GM23338 (cell line): ENCODE measurements at regions not wholly inside any gene's neighbourhood (a gene's known extent, or its start where the extent isn't known, plus 50 kb on each side); places are given as distances from the start of the nearest gene placed in this dataset.

Experiments used
- ATAC-seq: fragments of 200-7000 bp; cut with Tn5 transposase; 3 replicates; pipeline ENCODE4 v1.9.1; 2020
- DNase-seq: peaks from one replicate; pipeline ENCODE4 v3.0.0-alpha.2; 2015; ENCODE audit warnings: low spot score
- H2AFZ ChIP-seq: fragments of 200-600 bp; sonication (generic); 2 replicates; pipeline ENCODE4 v1.8.0; 2016; ENCODE audit warnings: antibody characterized with exemption, mild to moderate bottlenecking, moderate library complexity
- H3F3A ChIP-seq: fragments of 200-600 bp; sonication (generic); replicated peaks from 2 replicates; pipeline ENCODE4 v1.8.0; 2017; ENCODE audit warnings: antibody characterized with exemption, mixed run types, low read depth
- H3K27ac ChIP-seq: fragments of 200-600 bp; sonication (generic); 2 replicates; pipeline ENCODE4 v1.6.1; 2016; ENCODE audit warnings: low read depth
- H3K27me3 ChIP-seq: fragments of 200-600 bp; sonication (generic); 2 replicates; pipeline ENCODE4 v1.8.0; 2016; ENCODE audit warnings: mild to moderate bottlenecking, mixed run types, moderate library complexity; ENCODE audit not compliant: insufficient read depth
- H3K36me3 ChIP-seq: fragments of 200-600 bp; sonication (generic); 2 replicates; pipeline ENCODE4 v1.8.0; 2016; ENCODE audit warnings: mild to moderate bottlenecking; ENCODE audit not compliant: insufficient read depth
- H3K4me1 ChIP-seq: fragments of 200-600 bp; sonication (generic); 2 replicates; pipeline ENCODE4 v1.8.0; 2016; ENCODE audit warnings: mild to moderate bottlenecking, moderate library complexity; ENCODE audit not compliant: insufficient read depth
- H3K4me2 ChIP-seq: fragments of 200-600 bp; sonication (generic); 2 replicates; pipeline ENCODE4 v1.7.1; 2017; ENCODE audit warnings: mixed run types
- H3K4me3 ChIP-seq: fragments of 200-600 bp; sonication (generic); 2 replicates; pipeline ENCODE4 v1.6.1; 2016; ENCODE audit warnings: mixed run types
- H3K79me2 ChIP-seq: fragments of 200-600 bp; sonication (generic); replicated peaks from 2 replicates; pipeline ENCODE4 v1.8.0; 2017; ENCODE audit warnings: mild to moderate bottlenecking; ENCODE audit not compliant: insufficient read depth
- H3K9me2 ChIP-seq: fragments of 200-600 bp; sonication (generic); 2 replicates; pipeline ENCODE4 v1.8.0; 2017; ENCODE audit not compliant: insufficient read depth
- H4K20me1 ChIP-seq: fragments of 200-600 bp; sonication (generic); replicated peaks from 2 replicates; pipeline ENCODE4 v1.8.0; 2017; ENCODE audit warnings: mild to moderate bottlenecking; ENCODE audit not compliant: insufficient read depth
- H3K27ac Mint-ChIP-seq: 2 replicates; pipeline ENCODE4 v1.8.0; 2020; ENCODE audit warnings: inconsistent platforms, mild to moderate bottlenecking, moderate library complexity, mixed read lengths
- H3K27me3 Mint-ChIP-seq: 3 replicates; pipeline ENCODE4 v1.8.0; 2022; ENCODE audit warnings: low read depth, mild to moderate bottlenecking, moderate library complexity, mixed read lengths, inconsistent platforms; ENCODE audit not compliant: insufficient read depth, poor library complexity
- H3K36me3 Mint-ChIP-seq: 3 replicates; pipeline ENCODE4 v1.8.0; 2021; ENCODE audit warnings: low read depth, mild to moderate bottlenecking, inconsistent platforms, moderate library complexity, mixed read lengths
- H3K4me1 Mint-ChIP-seq: 3 replicates; pipeline ENCODE4 v1.8.0; 2020; ENCODE audit warnings: mild to moderate bottlenecking, inconsistent platforms, mixed read lengths
- H3K4me3 Mint-ChIP-seq: 3 replicates; pipeline ENCODE4 v1.8.0; 2021; ENCODE audit warnings: moderate library complexity, mild to moderate bottlenecking, inconsistent platforms, mixed read lengths
- H3K9me3 Mint-ChIP-seq: 3 replicates; pipeline ENCODE4 v1.8.0; 2020; ENCODE audit warnings: moderate library complexity, mild to moderate bottlenecking, inconsistent platforms, mixed read lengths
- CREB1 ChIP-seq: fragments of 250-450 bp; sonication (Bioruptor Pico); IDR thresholded peaks from 2 replicates; pipeline ENCODE4 v1.5.0; 2020; ENCODE audit warnings: low read depth, mild to moderate bottlenecking, moderate library complexity
- EZH2 ChIP-seq: fragments of 200-600 bp; sonication (generic); IDR thresholded peaks from one replicate; pipeline ENCODE4 v1.8.0; 2017; ENCODE audit warnings: antibody characterized with exemption, mild to moderate bottlenecking, low read depth; ENCODE audit not compliant: unreplicated experiment
- EZH2phosphoT487 ChIP-seq: fragments of 200-600 bp; sonication (generic); IDR thresholded peaks from one replicate; pipeline ENCODE4 v1.8.1; 2018; ENCODE audit warnings: antibody characterized with exemption; ENCODE audit not compliant: unreplicated experiment
- JUNB ChIP-seq: IDR thresholded peaks from one replicate; pipeline ENCODE4 v1.6.1; 2016; ENCODE audit warnings: antibody characterized with exemption; ENCODE audit not compliant: unreplicated experiment
- NANOG ChIP-seq: IDR thresholded peaks from 2 replicates; pipeline ENCODE4 v1.6.1; 2016; ENCODE audit warnings: antibody characterized with exemption, borderline replicate concordance
- ZNF114 ChIP-seq: fragments of 250-450 bp; sonication (Bioruptor Pico); IDR thresholded peaks from 2 replicates; pipeline ENCODE4 v1.5.0; 2020; ENCODE audit warnings: mild to moderate bottlenecking, moderate library complexity
- ZNF331 ChIP-seq: fragments of 250-450 bp; sonication (Bioruptor Pico); IDR thresholded peaks from 2 replicates; pipeline ENCODE4 v1.5.0; 2020; ENCODE audit warnings: low read depth, mild to moderate bottlenecking, moderate library complexity
- TF ChIP-seq, protein P1 (sequence below): IDR thresholded peaks from 2 replicates; pipeline ENCODE4 v1.6.1; 2016; ENCODE audit warnings: antibody characterized with exemption
- TF ChIP-seq, protein P2 (sequence below): IDR thresholded peaks from one replicate; pipeline ENCODE4 v1.6.1; 2018; ENCODE audit warnings: antibody characterized with exemption; ENCODE audit not compliant: unreplicated experiment
- TF ChIP-seq, protein P3 (sequence below): fragments of 250-450 bp; sonication (Bioruptor Pico); IDR thresholded peaks from 2 replicates; pipeline ENCODE4 v1.5.0; 2020; ENCODE audit warnings: mild to moderate bottlenecking, moderate library complexity

DNA sequence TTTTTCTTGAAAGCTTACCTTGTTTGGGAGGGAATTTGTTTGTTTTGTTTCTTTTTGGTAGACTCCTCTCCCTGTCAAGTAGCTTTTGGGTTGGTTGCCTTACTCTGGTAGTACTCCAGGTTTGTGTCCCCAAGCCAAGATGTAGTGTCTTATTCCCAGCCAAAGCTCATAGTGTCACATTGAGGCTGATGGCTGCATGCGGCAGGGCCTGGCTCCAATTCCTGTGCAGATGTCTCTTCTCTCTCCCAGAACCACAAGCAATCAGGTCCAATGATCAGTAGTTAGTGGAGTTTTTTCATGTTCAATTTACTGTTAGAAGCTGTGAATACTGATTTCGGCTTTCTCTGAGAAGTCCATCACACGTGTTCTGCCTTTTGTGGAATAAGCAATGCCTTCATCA, 221.1 kb upstream of the THBS1 start:
- Histone ChIP-seq H4K20me1 (no peaks in the 10 kb centered on the region), H3F3A (no peaks in the 10 kb centered on the region), H3K4me1 (0 out of 2 replicates have a peak, but pooled peaks cover 2% of the 10 kb centered on the region), H3K27ac (no peak overlapping the region), H3K79me2 (no peaks in the 10 kb centered on the region), H3K9me2 (peaks cover 2% of the 10 kb centered on the region; the same call in 1 of the 2 replicates), H3K4me3 (no peak overlapping the region), H3K4me2 (no peak overlapping the region), H3K36me3 (no peaks in the 10 kb centered on the region), H3K27me3 (no peaks in the 10 kb centered on the region), H2AFZ (no peak overlapping the region)
- Mint-ChIP-seq H3K4me1 (no peaks in the 10 kb centered on the region; the same call in 2 of the 3 replicates), H3K27me3 (no peaks in the 10 kb centered on the region), H3K27ac (no peak overlapping the region), H3K4me3 (no peak overlapping the region), H3K9me3 (no peaks in the 10 kb centered on the region), H3K36me3 (no peaks in the 10 kb centered on the region)
- ATAC-seq (no peak), DNase-seq (no peak)
- TF ChIP-seq, protein P1, sequence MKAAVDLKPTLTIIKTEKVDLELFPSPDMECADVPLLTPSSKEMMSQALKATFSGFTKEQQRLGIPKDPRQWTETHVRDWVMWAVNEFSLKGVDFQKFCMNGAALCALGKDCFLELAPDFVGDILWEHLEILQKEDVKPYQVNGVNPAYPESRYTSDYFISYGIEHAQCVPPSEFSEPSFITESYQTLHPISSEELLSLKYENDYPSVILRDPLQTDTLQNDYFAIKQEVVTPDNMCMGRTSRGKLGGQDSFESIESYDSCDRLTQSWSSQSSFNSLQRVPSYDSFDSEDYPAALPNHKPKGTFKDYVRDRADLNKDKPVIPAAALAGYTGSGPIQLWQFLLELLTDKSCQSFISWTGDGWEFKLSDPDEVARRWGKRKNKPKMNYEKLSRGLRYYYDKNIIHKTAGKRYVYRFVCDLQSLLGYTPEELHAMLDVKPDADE: no peak
- TF ChIP-seq ZNF114 (CRISPR knock-in tag): no peak
- no peak for TF ChIP-seq EZH2phosphoT487
- TF ChIP-seq EZH2: no peak
- TF ChIP-seq, protein P2, sequence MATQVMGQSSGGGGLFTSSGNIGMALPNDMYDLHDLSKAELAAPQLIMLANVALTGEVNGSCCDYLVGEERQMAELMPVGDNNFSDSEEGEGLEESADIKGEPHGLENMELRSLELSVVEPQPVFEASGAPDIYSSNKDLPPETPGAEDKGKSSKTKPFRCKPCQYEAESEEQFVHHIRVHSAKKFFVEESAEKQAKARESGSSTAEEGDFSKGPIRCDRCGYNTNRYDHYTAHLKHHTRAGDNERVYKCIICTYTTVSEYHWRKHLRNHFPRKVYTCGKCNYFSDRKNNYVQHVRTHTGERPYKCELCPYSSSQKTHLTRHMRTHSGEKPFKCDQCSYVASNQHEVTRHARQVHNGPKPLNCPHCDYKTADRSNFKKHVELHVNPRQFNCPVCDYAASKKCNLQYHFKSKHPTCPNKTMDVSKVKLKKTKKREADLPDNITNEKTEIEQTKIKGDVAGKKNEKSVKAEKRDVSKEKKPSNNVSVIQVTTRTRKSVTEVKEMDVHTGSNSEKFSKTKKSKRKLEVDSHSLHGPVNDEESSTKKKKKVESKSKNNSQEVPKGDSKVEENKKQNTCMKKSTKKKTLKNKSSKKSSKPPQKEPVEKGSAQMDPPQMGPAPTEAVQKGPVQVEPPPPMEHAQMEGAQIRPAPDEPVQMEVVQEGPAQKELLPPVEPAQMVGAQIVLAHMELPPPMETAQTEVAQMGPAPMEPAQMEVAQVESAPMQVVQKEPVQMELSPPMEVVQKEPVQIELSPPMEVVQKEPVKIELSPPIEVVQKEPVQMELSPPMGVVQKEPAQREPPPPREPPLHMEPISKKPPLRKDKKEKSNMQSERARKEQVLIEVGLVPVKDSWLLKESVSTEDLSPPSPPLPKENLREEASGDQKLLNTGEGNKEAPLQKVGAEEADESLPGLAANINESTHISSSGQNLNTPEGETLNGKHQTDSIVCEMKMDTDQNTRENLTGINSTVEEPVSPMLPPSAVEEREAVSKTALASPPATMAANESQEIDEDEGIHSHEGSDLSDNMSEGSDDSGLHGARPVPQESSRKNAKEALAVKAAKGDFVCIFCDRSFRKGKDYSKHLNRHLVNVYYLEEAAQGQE: no peak
- no peak for TF ChIP-seq NANOG
- no peak for TF ChIP-seq CREB1 (CRISPR knock-in tag)

DNA sequence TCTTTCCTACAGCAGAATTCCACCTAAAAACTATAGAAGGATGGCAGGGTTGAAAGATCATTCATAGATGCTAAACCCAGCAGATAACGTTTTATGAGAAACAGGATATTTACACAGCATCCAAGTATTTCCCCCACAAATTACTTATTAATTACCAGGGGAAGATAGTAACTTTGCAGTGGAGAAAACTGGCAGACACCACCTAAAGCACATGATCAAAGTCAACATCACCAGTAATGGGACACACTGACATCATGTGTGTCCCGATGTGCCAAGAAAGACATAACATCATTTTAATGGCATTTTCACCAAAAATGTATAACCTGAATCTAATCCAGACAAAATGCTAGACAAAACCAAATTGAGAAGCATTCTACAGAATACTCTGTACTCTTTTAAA, 220.4 kb upstream of the THBS1 start:
- Mint-ChIP-seq H3K27me3 (no peaks in the 10 kb centered on the region), H3K4me1 (no peaks in the 10 kb centered on the region; the same call in 2 of the 3 replicates), H3K4me3 (no peak overlapping the region), H3K9me3 (no peaks in the 10 kb centered on the region), H3K36me3 (no peaks in the 10 kb centered on the region), H3K27ac (no peak overlapping the region)
- Histone ChIP-seq H3K36me3 (no peaks in the 10 kb centered on the region), H3K27me3 (no peaks in the 10 kb centered on the region), H2AFZ (no peak overlapping the region), H4K20me1 (no peaks in the 10 kb centered on the region), H3K4me3 (no peak overlapping the region), H3K4me2 (no peak overlapping the region), H3K79me2 (no peaks in the 10 kb centered on the region), H3K27ac (no peak overlapping the region), H3K4me1 (0 out of 2 replicates have a peak, but pooled peaks cover 2% of the 10 kb centered on the region), H3K9me2 (peaks cover 2% of the 10 kb centered on the region; the same call in 1 of the 2 replicates), H3F3A (no peaks in the 10 kb centered on the region)
- ATAC-seq (no peak), DNase-seq (no peak)
- TF ChIP-seq, protein P3, sequence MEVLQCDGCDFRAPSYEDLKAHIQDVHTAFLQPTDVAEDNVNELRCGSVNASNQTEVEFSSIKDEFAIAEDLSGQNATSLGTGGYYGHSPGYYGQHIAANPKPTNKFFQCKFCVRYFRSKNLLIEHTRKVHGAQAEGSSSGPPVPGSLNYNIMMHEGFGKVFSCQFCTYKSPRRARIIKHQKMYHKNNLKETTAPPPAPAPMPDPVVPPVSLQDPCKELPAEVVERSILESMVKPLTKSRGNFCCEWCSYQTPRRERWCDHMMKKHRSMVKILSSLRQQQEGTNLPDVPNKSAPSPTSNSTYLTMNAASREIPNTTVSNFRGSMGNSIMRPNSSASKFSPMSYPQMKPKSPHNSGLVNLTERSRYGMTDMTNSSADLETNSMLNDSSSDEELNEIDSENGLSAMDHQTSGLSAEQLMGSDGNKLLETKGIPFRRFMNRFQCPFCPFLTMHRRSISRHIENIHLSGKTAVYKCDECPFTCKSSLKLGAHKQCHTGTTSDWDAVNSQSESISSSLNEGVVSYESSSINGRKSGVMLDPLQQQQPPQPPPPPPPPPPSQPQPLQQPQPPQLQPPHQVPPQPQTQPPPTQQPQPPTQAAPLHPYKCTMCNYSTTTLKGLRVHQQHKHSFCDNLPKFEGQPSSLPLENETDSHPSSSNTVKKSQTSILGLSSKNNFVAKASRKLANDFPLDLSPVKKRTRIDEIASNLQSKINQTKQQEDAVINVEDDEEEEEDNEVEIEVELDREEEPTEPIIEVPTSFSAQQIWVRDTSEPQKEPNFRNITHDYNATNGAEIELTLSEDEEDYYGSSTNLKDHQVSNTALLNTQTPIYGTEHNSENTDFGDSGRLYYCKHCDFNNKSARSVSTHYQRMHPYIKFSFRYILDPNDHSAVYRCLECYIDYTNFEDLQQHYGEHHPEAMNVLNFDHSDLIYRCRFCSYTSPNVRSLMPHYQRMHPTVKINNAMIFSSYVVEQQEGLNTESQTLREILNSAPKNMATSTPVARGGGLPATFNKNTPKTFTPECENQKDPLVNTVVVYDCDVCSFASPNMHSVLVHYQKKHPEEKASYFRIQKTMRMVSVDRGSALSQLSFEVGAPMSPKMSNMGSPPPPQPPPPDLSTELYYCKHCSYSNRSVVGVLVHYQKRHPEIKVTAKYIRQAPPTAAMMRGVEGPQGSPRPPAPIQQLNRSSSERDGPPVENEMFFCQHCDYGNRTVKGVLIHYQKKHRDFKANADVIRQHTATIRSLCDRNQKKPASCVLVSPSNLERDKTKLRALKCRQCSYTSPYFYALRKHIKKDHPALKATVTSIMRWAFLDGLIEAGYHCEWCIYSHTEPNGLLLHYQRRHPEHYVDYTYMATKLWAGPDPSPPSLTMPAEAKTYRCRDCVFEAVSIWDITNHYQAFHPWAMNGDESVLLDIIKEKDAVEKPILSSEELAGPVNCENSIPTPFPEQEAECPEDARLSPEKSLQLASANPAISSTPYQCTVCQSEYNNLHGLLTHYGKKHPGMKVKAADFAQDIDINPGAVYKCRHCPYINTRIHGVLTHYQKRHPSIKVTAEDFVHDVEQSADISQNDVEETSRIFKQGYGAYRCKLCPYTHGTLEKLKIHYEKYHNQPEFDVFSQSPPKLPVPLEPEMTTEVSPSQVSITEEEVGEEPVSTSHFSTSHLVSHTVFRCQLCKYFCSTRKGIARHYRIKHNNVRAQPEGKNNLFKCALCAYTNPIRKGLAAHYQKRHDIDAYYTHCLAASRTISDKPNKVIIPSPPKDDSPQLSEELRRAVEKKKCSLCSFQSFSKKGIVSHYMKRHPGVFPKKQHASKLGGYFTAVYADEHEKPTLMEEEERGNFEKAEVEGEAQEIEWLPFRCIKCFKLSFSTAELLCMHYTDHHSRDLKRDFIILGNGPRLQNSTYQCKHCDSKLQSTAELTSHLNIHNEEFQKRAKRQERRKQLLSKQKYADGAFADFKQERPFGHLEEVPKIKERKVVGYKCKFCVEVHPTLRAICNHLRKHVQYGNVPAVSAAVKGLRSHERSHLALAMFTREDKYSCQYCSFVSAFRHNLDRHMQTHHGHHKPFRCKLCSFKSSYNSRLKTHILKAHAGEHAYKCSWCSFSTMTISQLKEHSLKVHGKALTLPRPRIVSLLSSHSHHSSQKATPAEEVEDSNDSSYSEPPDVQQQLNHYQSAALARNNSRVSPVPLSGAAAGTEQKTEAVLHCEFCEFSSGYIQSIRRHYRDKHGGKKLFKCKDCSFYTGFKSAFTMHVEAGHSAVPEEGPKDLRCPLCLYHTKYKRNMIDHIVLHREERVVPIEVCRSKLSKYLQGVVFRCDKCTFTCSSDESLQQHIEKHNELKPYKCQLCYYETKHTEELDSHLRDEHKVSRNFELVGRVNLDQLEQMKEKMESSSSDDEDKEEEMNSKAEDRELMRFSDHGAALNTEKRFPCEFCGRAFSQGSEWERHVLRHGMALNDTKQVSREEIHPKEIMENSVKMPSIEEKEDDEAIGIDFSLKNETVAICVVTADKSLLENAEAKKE (CRISPR knock-in tag): no peak
- TF ChIP-seq JUNB: no peak
- TF ChIP-seq ZNF331 (CRISPR knock-in tag): no peak
- TF ChIP-seq, protein P1: no peak
